T-cell (primary cell): ENCODE measurements at regions not wholly inside any gene's neighbourhood (a gene's known extent, or its start where the extent isn't known, plus 50 kb on each side); places are given as distances from the start of the nearest gene placed in this dataset.
A peak's percentile ranks its signal among the peaks of the same experiment; 100 is the strongest.

ENCODE experiments used
- ATAC-seq, 4 experiments: fragments of 200-7000 bp in 3 of 4; fragments of 150-1000 bp in 1 of 4; cut with Tn5 transposase; replicated peaks in 1 of 4; 1 replicate in 3 of 4; 2 replicates in 1 of 4; pipeline ENCODE4 v1.10.0; 2021; ENCODE audit warnings: moderate library complexity in 3 of 4, mild to moderate bottlenecking in 2 of 4, moderate number of reproducible peaks in 1 of 4
- CTCF ChIA-PET, 2 donors: fragments of 300-600 bp; sonication (Branson Sonifier 250); formaldehyde crosslinking; loops; one replicate each; lab custom pipeline; 2022; ENCODE audit warnings: antibody characterized with exemption in 2 of 2; lab: Charles Lee
- POLR2A ChIA-PET, 2 donors: fragments of 300-600 bp; sonication (Branson Sonifier 250); formaldehyde crosslinking; loops; one replicate each; lab custom pipeline; 2022; ENCODE audit warnings: antibody characterized with exemption in 2 of 2; lab: Charles Lee
- DNase-seq, 35 experiments: peaks; one replicate each; pipeline versions ENCODE4 v3.0.0 to v3.0.0-alpha.2; 2013 to 2023
- H3K27ac ChIP-seq: one replicate; pipeline ENCODE4 v1.5.1; 2013; ENCODE audit warnings: low read length
- H3K27me3 ChIP-seq, 2 experiments: replicated peaks in 1 of 2; 1 replicate in 1 of 2; 2 replicates in 1 of 2; pipeline versions ENCODE4 v1.6.1 to v1.7.0; 2013; ENCODE audit warnings: low read length in 1 of 2, mixed read lengths in 1 of 2; ENCODE audit not compliant: control insufficient read depth in 2 of 2, insufficient read depth in 2 of 2; ENCODE audit errors: extremely low read depth in 1 of 2
- H3K36me3 ChIP-seq, 2 donors: 1 replicate in 1 of 2; 2 replicates in 1 of 2; pipeline versions ENCODE4 v1.6.1 to v1.7.0; 2013; ENCODE audit warnings: low read length in 1 of 2; ENCODE audit not compliant: control insufficient read depth in 2 of 2, insufficient read depth in 1 of 2; ENCODE audit errors: extremely low read depth in 1 of 2
- H3K4me1 ChIP-seq, 2 experiments: 1 replicate in 1 of 2; 2 replicates in 1 of 2; pipeline versions ENCODE4 v1.6.1 to v1.7.0; 2013; ENCODE audit warnings: low read length in 2 of 2, mixed read lengths in 1 of 2; ENCODE audit not compliant: insufficient read depth in 2 of 2, control insufficient read depth in 1 of 2; ENCODE audit errors: extremely low read depth in 1 of 2
- H3K4me3 ChIP-seq, 2 donors: 1 replicate in 1 of 2; 2 replicates in 1 of 2; pipeline versions ENCODE4 v1.5.1 to v1.7.0; 2013; ENCODE audit warnings: mild to moderate bottlenecking in 2 of 2, low read length in 1 of 2, moderate library complexity in 1 of 2; ENCODE audit not compliant: control insufficient read depth in 1 of 2; ENCODE audit errors: extremely low read depth in 1 of 2
- H3K9me3 ChIP-seq: 2 replicates; pipeline ENCODE4 v1.7.0; 2013
- H3K27ac Mint-ChIP-seq, 2 donors: one replicate each; pipeline ENCODE4 v1.8.0; 2020 to 2021; ENCODE audit warnings: mild to moderate bottlenecking in 2 of 2, mixed read lengths in 2 of 2
- H3K27me3 Mint-ChIP-seq, 2 donors: one replicate each; pipeline ENCODE4 v1.8.0; 2021 to 2022; ENCODE audit warnings: mixed read lengths in 2 of 2
- H3K36me3 Mint-ChIP-seq: one replicate; pipeline ENCODE4 v1.8.0; 2021; ENCODE audit warnings: mixed read lengths
- H3K4me1 Mint-ChIP-seq, 3 donors: one replicate each; pipeline ENCODE4 v1.8.0; 2020 to 2022; ENCODE audit warnings: mixed read lengths in 3 of 3, mild to moderate bottlenecking in 1 of 3
- H3K4me3 Mint-ChIP-seq, 3 donors: one replicate each; pipeline ENCODE4 v1.8.0; 2020 to 2022; ENCODE audit warnings: mild to moderate bottlenecking in 3 of 3, mixed read lengths in 3 of 3, moderate library complexity in 3 of 3
- H3K9me3 Mint-ChIP-seq, 3 donors: one replicate each; pipeline ENCODE4 v1.8.0; 2020 to 2022; ENCODE audit warnings: mixed read lengths in 3 of 3
- WGBS: methylation state at CpG from one replicate; pipeline ENCODE4 v1.1.5; 2013; ENCODE audit warnings: missing lambda C conversion rate; ENCODE audit not compliant: insufficient coverage; 5-methylcytosine and 5-hydroxymethylcytosine counted together

DNA sequence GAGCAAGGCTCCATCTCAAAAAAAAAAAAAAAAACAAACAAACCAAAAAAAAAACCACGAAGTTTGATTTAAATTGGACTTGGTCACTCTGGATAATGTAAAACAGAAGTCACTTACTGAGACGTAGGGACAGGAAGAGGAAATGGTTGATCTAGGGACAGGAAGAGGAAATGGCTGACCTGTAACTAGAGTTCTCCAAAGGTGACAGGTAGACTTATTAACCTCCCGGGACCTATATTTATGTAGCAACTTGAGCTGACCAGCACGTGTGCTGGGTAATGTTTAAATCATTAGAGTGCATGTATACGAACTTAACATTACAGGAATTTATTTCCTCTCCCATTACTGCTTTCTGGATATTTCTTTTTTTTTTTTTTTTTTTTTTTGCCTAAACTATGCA, 81.5 kb upstream of the DHX40 start:
- H3K27ac Mint-ChIP-seq: peak overlapping the region in 1 of 2 donors; percentile 47

DNA sequence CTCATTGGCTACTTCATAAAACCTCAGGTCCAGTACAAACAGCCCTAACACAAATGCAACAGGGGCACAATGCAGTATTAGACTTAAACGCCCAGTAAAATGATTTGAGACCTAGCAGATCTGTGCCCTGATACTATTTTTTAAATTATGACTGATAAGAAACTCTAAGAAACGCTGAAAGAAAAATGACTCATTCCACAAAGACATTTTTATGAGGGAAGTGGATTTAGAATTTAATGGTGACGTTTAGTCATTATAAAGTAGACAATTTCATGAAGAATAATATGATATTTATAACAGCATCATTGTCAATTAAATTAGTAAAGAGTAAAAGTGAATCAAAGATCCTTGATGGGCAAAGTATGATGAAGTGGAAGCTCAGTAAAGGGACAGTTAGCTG, 80.4 kb upstream of the DHX40 start:
- ChIA-PET POLR2A (no interaction called here), CTCF (no interaction called here)
- H3K27ac Mint-ChIP-seq: no peak overlapping the region
- Histone ChIP-seq H3K27ac (no peak overlapping the region), H3K4me3 (no peak overlapping the region), H3K4me1 (peaks cover 0 to 5% of the 10 kb centered on the region in 2 experiments), H3K9me3 (no peaks in the 10 kb centered on the region), H3K27me3 (peaks cover 0 to 7% of the 10 kb centered on the region in 2 experiments), H3K36me3 (no peaks in the 10 kb centered on the region)
- H3K4me1 Mint-ChIP-seq: peaks cover 3 to 6% (median 6%) of the 10 kb centered on the region in 3 donors
- WGBS: no CpG with 5 or more reads among the region's 3 CpGs
- DNase-seq: no peak
- ATAC-seq: no peak
- no peak overlapping the region for H3K4me3 Mint-ChIP-seq
- H3K9me3 Mint-ChIP-seq: no peaks in the 10 kb centered on the region
- H3K27me3 Mint-ChIP-seq: peaks cover 7 to 10% of the 10 kb centered on the region in 2 donors
- H3K36me3 Mint-ChIP-seq: no peaks in the 10 kb centered on the region

More for the DNA sequence above, 81.5 kb upstream of the DHX40 start:
- no peak overlapping the region for H3K4me3 Mint-ChIP-seq
- H3K4me1 Mint-ChIP-seq: peaks cover 3 to 6% (median 6%) of the 10 kb centered on the region in 3 donors
- Histone ChIP-seq H3K27me3 (peaks cover 0 to 7% of the 10 kb centered on the region in 2 experiments), H3K4me3 (no peak overlapping the region), H3K27ac (no peak overlapping the region), H3K36me3 (no peaks in the 10 kb centered on the region), H3K9me3 (no peaks in the 10 kb centered on the region), H3K4me1 (peaks cover 0 to 5% of the 10 kb centered on the region in 2 experiments)
- DNase-seq: no peak
- ChIA-PET CTCF (interaction anchor here in 1 of 2 donors (0.6 kb wide), 1 partner anchor 599 kb away, joined by 5 read pairs; no protein-coding TSS in a partner anchor), POLR2A (no interaction called here)
- 13% methylated on average over 1 of the region's 5 CpGs for WGBS
- peaks cover 7 to 12% of the 10 kb centered on the region in 2 donors for H3K27me3 Mint-ChIP-seq
- H3K36me3 Mint-ChIP-seq: no peaks in the 10 kb centered on the region
- ATAC-seq: no peak
- H3K9me3 Mint-ChIP-seq: no peaks in the 10 kb centered on the region

DNA sequence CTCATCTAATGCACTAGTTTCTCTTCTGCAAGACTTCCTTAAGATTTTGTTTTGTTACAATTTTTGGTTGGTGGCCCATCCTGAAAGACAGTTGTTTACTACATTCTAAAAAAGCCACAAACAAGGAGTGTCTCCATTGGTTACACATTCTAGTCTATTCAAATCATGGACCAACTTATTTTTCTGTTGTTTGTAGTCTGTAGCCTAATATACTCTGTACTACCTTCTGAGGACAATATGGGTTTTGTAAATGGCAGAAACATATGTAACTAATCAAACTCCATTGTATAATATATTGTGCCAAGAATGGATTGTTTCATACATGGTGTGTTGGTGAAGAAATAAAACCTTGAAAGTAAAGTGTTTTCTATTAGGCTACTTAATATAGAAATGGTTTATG, 79.5 kb upstream of the DHX40 start:
- peaks cover 7 to 10% of the 10 kb centered on the region in 2 donors for H3K27me3 Mint-ChIP-seq
- H3K36me3 Mint-ChIP-seq: no peaks in the 10 kb centered on the region
- ATAC-seq: no peak

DNA sequence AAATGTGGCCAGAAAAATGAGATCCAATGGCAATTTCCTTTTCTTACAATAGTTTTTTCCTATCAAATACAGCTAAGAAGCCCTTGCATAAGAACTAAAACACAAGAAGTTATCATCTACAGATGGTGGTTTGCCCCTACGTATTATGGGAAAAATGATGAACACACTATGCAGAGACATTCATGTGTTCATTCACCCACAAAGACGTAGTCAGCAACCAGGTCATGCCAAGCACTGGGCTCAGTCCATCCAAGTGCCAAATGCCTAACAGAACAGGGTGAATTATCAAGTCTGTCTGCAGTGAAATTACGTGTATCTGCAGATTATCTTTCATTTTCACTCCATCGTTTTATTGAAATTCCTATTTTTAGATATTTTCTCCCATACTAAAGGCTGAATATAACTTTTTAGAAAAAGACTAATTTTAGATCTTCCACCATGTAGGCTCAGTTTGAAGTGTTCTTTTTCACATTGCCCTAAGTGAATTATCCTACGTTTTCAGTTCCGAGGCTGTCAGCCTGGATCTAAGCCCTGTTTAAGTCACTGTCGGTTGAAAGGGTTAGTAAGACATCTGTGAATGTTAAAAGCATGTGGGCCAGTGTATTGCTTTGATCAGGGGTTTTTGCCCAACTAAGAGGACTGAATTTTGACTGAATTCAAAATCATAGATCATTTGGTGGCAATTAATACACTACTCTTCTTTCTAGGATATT, 78.1 kb upstream of the DHX40 start:
- no peak overlapping the region for H3K4me3 Mint-ChIP-seq
- Histone ChIP-seq H3K36me3 (no peaks in the 10 kb centered on the region), H3K27ac (no peak overlapping the region), H3K4me3 (no peak overlapping the region), H3K27me3 (peaks cover 0 to 11% of the 10 kb centered on the region in 2 experiments), H3K9me3 (no peaks in the 10 kb centered on the region), H3K4me1 (peaks cover 0 to 5% of the 10 kb centered on the region in 2 experiments)
- POLR2A ChIA-PET: no interaction called here
- CTCF ChIA-PET: no interaction called here
- H3K9me3 Mint-ChIP-seq: no peaks in the 10 kb centered on the region
- no peak overlapping the region for H3K27ac Mint-ChIP-seq
- ATAC-seq (no peak), DNase-seq (no peak)
- peaks cover 3 to 6% (median 6%) of the 10 kb centered on the region in 3 donors for H3K4me1 Mint-ChIP-seq
- WGBS: 87% methylated on average over 3 of the region's 7 CpGs
- peaks cover under 1 to 6% of the 10 kb centered on the region in 2 donors for H3K27me3 Mint-ChIP-seq
- no peaks in the 10 kb centered on the region for H3K36me3 Mint-ChIP-seq

More for the DNA sequence above, 79.5 kb upstream of the DHX40 start:
- Histone ChIP-seq H3K4me1 (peaks cover 0 to 5% of the 10 kb centered on the region in 2 experiments), H3K27ac (no peak overlapping the region), H3K9me3 (no peaks in the 10 kb centered on the region), H3K27me3 (peaks cover 0 to 7% of the 10 kb centered on the region in 2 experiments), H3K36me3 (no peaks in the 10 kb centered on the region), H3K4me3 (no peak overlapping the region)
- Mint-ChIP-seq H3K27ac (no peak overlapping the region), H3K9me3 (no peaks in the 10 kb centered on the region), H3K4me1 (peaks cover 3 to 6% (median 6%) of the 10 kb centered on the region in 3 donors), H3K4me3 (no peak overlapping the region)
- CTCF ChIA-PET: no interaction called here
- DNase-seq: no peak
- POLR2A ChIA-PET: no interaction called here

DNA sequence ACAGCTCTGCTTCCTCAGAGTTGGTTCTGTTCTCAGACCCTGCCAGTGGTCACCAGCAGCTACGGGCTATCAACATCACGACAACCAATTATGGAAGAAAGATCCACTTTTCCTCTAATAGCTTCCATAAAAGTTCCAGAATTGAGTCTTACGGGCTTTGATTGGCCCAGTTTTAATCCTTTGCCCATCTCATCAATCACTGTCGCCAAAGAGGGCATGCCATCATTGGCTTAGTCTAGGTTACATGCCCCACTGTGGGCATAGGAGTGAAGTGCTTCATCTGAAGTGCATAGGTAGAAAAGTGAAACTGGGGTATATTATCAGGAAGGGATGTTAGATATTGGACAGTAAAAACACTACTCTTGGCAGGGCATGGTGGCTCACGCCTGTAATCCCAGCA, 76.6 kb upstream of the DHX40 start:
- Histone ChIP-seq H3K4me3 (no peak overlapping the region), H3K27me3 (peaks cover 0 to 8% of the 10 kb centered on the region in 2 experiments), H3K36me3 (no peaks in the 10 kb centered on the region), H3K9me3 (no peaks in the 10 kb centered on the region), H3K4me1 (peaks cover 0 to 1% of the 10 kb centered on the region in 2 experiments), H3K27ac (no peak overlapping the region)
- CTCF ChIA-PET: no interaction called here
- no peaks in the 10 kb centered on the region for H3K36me3 Mint-ChIP-seq
- peaks cover 2% of the 10 kb centered on the region in 3 donors for H3K4me1 Mint-ChIP-seq
- no peak overlapping the region for H3K4me3 Mint-ChIP-seq
- no CpG with 5 or more reads among the region's 5 CpGs for WGBS
- no peaks in the 10 kb centered on the region for H3K9me3 Mint-ChIP-seq
- POLR2A ChIA-PET: no interaction called here
- H3K27ac Mint-ChIP-seq: no peak overlapping the region
- ATAC-seq: no peak
- H3K27me3 Mint-ChIP-seq: peaks cover 0 to 5% of the 10 kb centered on the region in 2 donors
- DNase-seq: no peak

DNA sequence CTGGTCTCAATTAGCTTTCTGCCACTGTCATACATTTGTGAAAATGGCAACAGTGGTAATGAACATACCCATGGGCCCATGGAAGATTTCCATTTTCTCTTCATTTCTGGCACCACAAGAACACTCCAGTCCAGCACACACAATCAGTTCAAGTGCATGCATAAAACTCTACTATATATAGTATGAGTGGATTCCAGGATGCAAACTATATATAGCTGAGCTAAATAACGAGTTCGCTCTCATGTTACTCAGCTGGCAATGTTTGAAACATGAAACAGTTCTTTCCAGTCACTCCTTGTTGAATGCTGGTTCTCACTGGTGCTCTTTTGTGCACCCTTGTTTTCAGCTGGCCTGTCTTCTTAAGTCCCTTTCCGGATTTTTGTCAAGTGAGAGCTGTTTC, 75.2 kb upstream of the DHX40 start:
- 84% methylated on average over 2 of the region's 3 CpGs for WGBS

More for the DNA sequence above, 75.2 kb upstream of the DHX40 start:
- Histone ChIP-seq H3K36me3 (no peaks in the 10 kb centered on the region), H3K4me3 (no peak overlapping the region), H3K4me1 (no peaks in the 10 kb centered on the region), H3K9me3 (no peaks in the 10 kb centered on the region), H3K27ac (no peak overlapping the region), H3K27me3 (peaks cover 0 to 8% of the 10 kb centered on the region in 2 experiments)
- no peaks in the 10 kb centered on the region for H3K36me3 Mint-ChIP-seq
- ChIA-PET CTCF (interaction anchor here in 1 of 2 donors (0.6 kb wide), 1 partner anchor 775 kb away, joined by 5 read pairs; no protein-coding TSS in a partner anchor), POLR2A (no interaction called here)
- no peak for DNase-seq
- no peak for ATAC-seq
- peaks cover 0 to 7% of the 10 kb centered on the region in 2 donors for H3K27me3 Mint-ChIP-seq
- H3K4me3 Mint-ChIP-seq: no peak overlapping the region
- H3K27ac Mint-ChIP-seq: no peak overlapping the region
- H3K4me1 Mint-ChIP-seq: no peaks in the 10 kb centered on the region
- H3K9me3 Mint-ChIP-seq: no peaks in the 10 kb centered on the region
